Mesenchymal stem cell (in vitro differentiated cells and primary cell): ENCODE measurements at regions not wholly inside any gene's neighbourhood (a gene's known extent, or its start where the extent isn't known, plus 50 kb on each side); places are given as distances from the start of the nearest gene placed in this dataset.

ENCODE experiments used
- DNase-seq: peaks from one replicate; pipeline ENCODE4 v3.0.0-alpha.2; 2013
- H2AFZ ChIP-seq: one replicate; pipeline ENCODE4 v1.6.1; 2013; ENCODE audit warnings: low read depth, mild to moderate bottlenecking, control low read depth, inconsistent platforms, low read length, moderate library complexity
- H2AK5ac ChIP-seq: 2 replicates; pipeline ENCODE4 v1.6.1; 2013; ENCODE audit warnings: low read length, moderate library complexity, mild to moderate bottlenecking, inconsistent platforms; ENCODE audit not compliant: severe bottlenecking
- H2BK120ac ChIP-seq: one replicate; pipeline ENCODE4 v1.6.1; 2013; ENCODE audit warnings: low read depth, mild to moderate bottlenecking, inconsistent platforms, low read length, moderate library complexity
- H2BK12ac ChIP-seq, 2 experiments: one replicate each; pipeline ENCODE4 v1.6.1; 2013; ENCODE audit warnings: inconsistent platforms in 2 of 2, low read length in 2 of 2, mild to moderate bottlenecking in 2 of 2, moderate library complexity in 2 of 2, control low read depth in 1 of 2
- H2BK15ac ChIP-seq: one replicate; pipeline ENCODE4 v1.6.1; 2013; ENCODE audit warnings: mild to moderate bottlenecking, low read depth, inconsistent platforms; ENCODE audit not compliant: poor library complexity, severe bottlenecking
- H2BK5ac ChIP-seq: 2 replicates; pipeline ENCODE4 v1.6.1; 2013; ENCODE audit warnings: low read depth, mild to moderate bottlenecking, low read length, control low read depth, inconsistent platforms; ENCODE audit not compliant: poor library complexity, severe bottlenecking
- H3K14ac ChIP-seq, 2 experiments: one replicate each; pipeline ENCODE4 v1.6.1; 2013; ENCODE audit warnings: inconsistent platforms in 2 of 2, low read length in 2 of 2, control low read depth in 1 of 2, mild to moderate bottlenecking in 1 of 2, moderate library complexity in 1 of 2
- H3K18ac ChIP-seq, 2 experiments: one replicate each; pipeline ENCODE4 v1.6.1; 2013; ENCODE audit warnings: inconsistent platforms in 2 of 2, low read length in 2 of 2, control low read depth in 1 of 2, low read depth in 1 of 2, mild to moderate bottlenecking in 1 of 2
- H3K23ac ChIP-seq, 2 experiments: one replicate each; pipeline ENCODE4 v1.6.1; 2013; ENCODE audit warnings: inconsistent platforms in 2 of 2, low read length in 2 of 2, mild to moderate bottlenecking in 2 of 2, moderate library complexity in 2 of 2, control low read depth in 1 of 2
- H3K27ac ChIP-seq: 2 replicates; pipeline ENCODE4 v1.5.1; 2013; ENCODE audit warnings: mild to moderate bottlenecking, moderate library complexity, low read length, control low read depth, inconsistent platforms; ENCODE audit not compliant: poor library complexity, severe bottlenecking
- H3K27me3 ChIP-seq, 2 experiments: 2 replicates each; pipeline versions ENCODE4 v1.6.1 to v1.7.0; 2013; ENCODE audit warnings: low read length in 2 of 2, mild to moderate bottlenecking in 2 of 2, moderate library complexity in 2 of 2, control low read depth in 1 of 2, inconsistent platforms in 1 of 2; ENCODE audit not compliant: control insufficient read depth in 1 of 2, insufficient read depth in 1 of 2
- H3K36me3 ChIP-seq, 2 experiments: 2 replicates each; pipeline versions ENCODE4 v1.6.1 to v1.7.0; 2013; ENCODE audit warnings: low read length in 2 of 2, control low read depth in 1 of 2, inconsistent platforms in 1 of 2, low read depth in 1 of 2, mild to moderate bottlenecking in 1 of 2; ENCODE audit not compliant: insufficient read depth in 2 of 2, control insufficient read depth in 1 of 2
- H3K4ac ChIP-seq, 2 experiments: one replicate each; pipeline ENCODE4 v1.6.1; 2013; ENCODE audit warnings: inconsistent platforms in 2 of 2, low read length in 2 of 2, mild to moderate bottlenecking in 2 of 2, moderate library complexity in 2 of 2, control low read depth in 1 of 2, low read depth in 1 of 2
- H3K4me1 ChIP-seq: 2 replicates; pipeline ENCODE4 v1.6.1; 2013; ENCODE audit warnings: low read depth, low read length, control low read depth; ENCODE audit not compliant: control insufficient read depth, insufficient read depth
- H3K4me2 ChIP-seq: 2 replicates; pipeline ENCODE4 v1.6.1; 2013; ENCODE audit warnings: low read length, mild to moderate bottlenecking, inconsistent platforms; ENCODE audit not compliant: poor library complexity, severe bottlenecking
- H3K4me3 ChIP-seq, 2 experiments: 2 replicates each; pipeline versions ENCODE4 v1.5.1 to v1.7.0; 2013; ENCODE audit warnings: low read length in 2 of 2, mild to moderate bottlenecking in 2 of 2, control low read depth in 1 of 2, low read depth in 1 of 2; ENCODE audit not compliant: insufficient read depth in 1 of 2
- H3K79me1 ChIP-seq: replicated peaks from 2 replicates; pipeline ENCODE4 v1.6.1; 2013; ENCODE audit warnings: mild to moderate bottlenecking, control low read depth, low read length, inconsistent platforms; ENCODE audit not compliant: poor library complexity, severe bottlenecking
- H3K9ac ChIP-seq: 2 replicates; pipeline ENCODE4 v1.7.0; 2013; ENCODE audit warnings: mild to moderate bottlenecking, low read length, moderate library complexity
- H3K9me3 ChIP-seq: 2 replicates; pipeline ENCODE4 v1.7.0; 2013; ENCODE audit warnings: mild to moderate bottlenecking, low read length; ENCODE audit not compliant: control insufficient read depth
- H4K8ac ChIP-seq: one replicate; pipeline ENCODE4 v1.6.1; 2013; ENCODE audit warnings: inconsistent platforms, mild to moderate bottlenecking, low read length, moderate library complexity
- H4K91ac ChIP-seq: one replicate; pipeline ENCODE4 v1.6.1; 2013; ENCODE audit warnings: mild to moderate bottlenecking, low read length, inconsistent platforms
- WGBS: methylation state at CpG from one replicate; pipeline ENCODE4 v1.1.7; 2013; ENCODE audit warnings: mixed read lengths; 5-methylcytosine and 5-hydroxymethylcytosine counted together

DNA sequence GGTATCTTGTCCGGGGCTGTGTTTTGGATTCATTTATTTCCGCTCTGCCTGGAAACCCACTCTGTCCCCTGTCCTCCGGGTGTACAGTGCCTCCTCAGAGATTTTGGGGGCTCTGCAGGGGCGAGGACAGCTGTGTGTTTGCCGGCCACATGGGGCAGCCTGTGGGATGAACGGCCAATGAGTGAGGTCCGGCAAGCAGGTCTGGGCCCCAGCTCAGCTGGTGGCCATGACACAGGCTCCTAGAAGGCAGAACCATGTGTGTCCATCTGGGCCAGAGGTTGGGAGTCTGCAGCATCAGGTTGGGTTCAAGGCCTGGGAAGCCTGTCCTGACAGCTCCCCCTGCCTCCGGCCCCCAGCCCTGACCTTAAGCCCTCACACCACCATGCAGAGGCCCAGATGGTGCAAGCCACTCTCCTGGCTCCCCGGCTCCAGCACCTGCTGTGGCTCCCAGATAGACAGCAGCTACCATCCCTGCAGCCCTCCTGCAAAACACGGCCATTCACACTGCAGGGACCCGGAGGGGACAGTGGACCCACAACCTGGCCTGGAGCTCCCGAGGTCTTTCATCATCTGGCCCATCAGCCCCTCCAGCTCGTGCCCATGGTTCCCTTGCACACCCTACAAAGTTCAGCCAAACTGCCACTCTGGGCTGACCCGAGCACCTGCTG, 220.1 kb upstream of the C14orf180 start:
- no peak overlapping the region for H4K8ac ChIP-seq

DNA sequence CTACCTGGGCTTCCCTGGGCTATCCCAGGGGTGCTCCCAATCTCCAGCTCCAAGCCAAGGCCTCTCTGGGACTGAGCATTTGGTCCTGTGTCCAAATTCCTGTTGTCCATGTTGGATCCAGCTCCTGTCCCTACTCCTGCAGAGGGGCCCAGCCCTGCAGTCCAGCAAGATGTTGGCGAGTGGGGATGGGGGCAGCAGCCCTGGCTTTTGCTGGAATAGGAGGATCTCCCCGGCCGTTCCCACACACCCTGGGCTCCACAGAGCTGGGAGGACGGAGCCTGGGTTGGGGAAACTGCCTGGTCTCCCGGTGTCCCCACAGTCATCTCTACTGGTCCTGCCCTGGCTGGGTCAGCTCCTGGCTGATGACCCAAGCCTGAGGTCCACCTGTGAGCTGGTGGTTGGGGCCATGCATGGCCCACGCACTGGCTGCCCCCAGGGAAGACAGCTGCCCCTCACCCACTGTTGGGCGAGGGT, 219.6 kb upstream of the C14orf180 start:
- H3K4me1 ChIP-seq = no peaks in the 10 kb centered on the region
- no peak for DNase-seq
- no peaks in the 10 kb centered on the region for H3K36me3 ChIP-seq
- no peak overlapping the region for H3K4ac ChIP-seq
- no peak overlapping the region for H3K18ac ChIP-seq
- H3K9ac ChIP-seq = no peak overlapping the region
- H3K4me2 ChIP-seq = no peak overlapping the region
- H3K9me3 ChIP-seq = no peaks in the 10 kb centered on the region
- H3K27me3 ChIP-seq = peaks cover 0 to 5% of the 10 kb centered on the region in 2 experiments
- no peak overlapping the region for H2AK5ac ChIP-seq
- H2BK5ac ChIP-seq = no peak overlapping the region
- no peak overlapping the region for H2BK12ac ChIP-seq
- H4K91ac ChIP-seq = no peak overlapping the region
- H3K79me1 ChIP-seq = no peaks in the 10 kb centered on the region
- no peak overlapping the region for H3K27ac ChIP-seq
- H2BK120ac ChIP-seq = no peak overlapping the region
- H3K4me3 ChIP-seq = no peak overlapping the region
- H3K14ac ChIP-seq = no peak overlapping the region
- 72% methylated on average over 7 of the region's 7 CpGs for WGBS
- H3K23ac ChIP-seq = no peak overlapping the region
- H2BK15ac ChIP-seq = no peak overlapping the region
- no peak overlapping the region for H4K8ac ChIP-seq
- no peak overlapping the region for H2AFZ ChIP-seq

More for the DNA sequence above, 220.1 kb upstream of the C14orf180 start:
- H3K4me3 ChIP-seq = no peak overlapping the region
- H2AK5ac ChIP-seq = no peak overlapping the region
- no peaks in the 10 kb centered on the region for H3K79me1 ChIP-seq
- 75% methylated on average over 14 of the region's 14 CpGs for WGBS
- H3K4me2 ChIP-seq = no peak overlapping the region
- H2BK15ac ChIP-seq = no peak overlapping the region
- no peak overlapping the region for H3K9ac ChIP-seq
- H3K27me3 ChIP-seq = peaks cover 0 to 5% of the 10 kb centered on the region in 2 experiments
- no peak overlapping the region for H3K14ac ChIP-seq
- no peak overlapping the region for H4K91ac ChIP-seq
- no peak overlapping the region for H2BK120ac ChIP-seq
- H3K18ac ChIP-seq = no peak overlapping the region
- H2BK5ac ChIP-seq = no peak overlapping the region
- no peak overlapping the region for H3K27ac ChIP-seq
- no peaks in the 10 kb centered on the region for H3K36me3 ChIP-seq
- no peak for DNase-seq
- no peak overlapping the region for H2AFZ ChIP-seq
- no peak overlapping the region for H3K23ac ChIP-seq
- H2BK12ac ChIP-seq = no peak overlapping the region
- no peaks in the 10 kb centered on the region for H3K9me3 ChIP-seq
- no peaks in the 10 kb centered on the region for H3K4me1 ChIP-seq
- no peak overlapping the region for H3K4ac ChIP-seq

DNA sequence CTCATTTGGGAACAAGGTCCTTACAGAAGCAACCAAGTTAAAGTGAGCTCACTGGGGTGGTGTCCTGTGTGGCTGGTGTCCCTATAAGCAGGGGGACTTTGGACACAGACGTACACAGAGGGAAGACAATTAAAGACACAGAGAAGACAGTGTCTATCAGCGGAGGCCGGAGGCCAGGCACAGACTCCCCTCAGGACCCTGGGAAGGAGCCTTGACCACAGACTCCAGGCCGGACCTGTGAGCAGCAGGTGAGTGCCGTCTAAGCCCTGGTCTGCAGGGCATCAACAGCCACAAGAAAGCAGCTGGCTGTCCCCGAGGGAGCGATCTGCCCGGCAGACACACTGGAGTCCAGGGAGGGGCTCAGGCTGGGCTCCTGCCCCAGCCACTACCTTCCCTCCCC, 219.1 kb upstream of the C14orf180 start:
- H2AK5ac ChIP-seq = no peak overlapping the region
- H3K27me3 ChIP-seq = peaks cover 0 to 5% of the 10 kb centered on the region in 2 experiments
- H3K9me3 ChIP-seq = no peaks in the 10 kb centered on the region
- WGBS = 81% methylated on average over 7 of the region's 8 CpGs
- H3K4me2 ChIP-seq = no peak overlapping the region
- no peaks in the 10 kb centered on the region for H3K4me1 ChIP-seq
- no peak overlapping the region for H2BK120ac ChIP-seq
- H3K9ac ChIP-seq = no peak overlapping the region
- no peak overlapping the region for H3K4me3 ChIP-seq
- no peak overlapping the region for H2AFZ ChIP-seq
- H3K4ac ChIP-seq = no peak overlapping the region
- H2BK15ac ChIP-seq = no peak overlapping the region
- no peaks in the 10 kb centered on the region for H3K36me3 ChIP-seq
- no peak overlapping the region for H2BK12ac ChIP-seq
- H3K18ac ChIP-seq = no peak overlapping the region
- no peak for DNase-seq
- H3K23ac ChIP-seq = no peak overlapping the region
- H3K27ac ChIP-seq = no peak overlapping the region
- no peaks in the 10 kb centered on the region for H3K79me1 ChIP-seq
- H4K8ac ChIP-seq = no peak overlapping the region
- H3K14ac ChIP-seq = no peak overlapping the region
- H2BK5ac ChIP-seq = no peak overlapping the region
- H4K91ac ChIP-seq = no peak overlapping the region

DNA sequence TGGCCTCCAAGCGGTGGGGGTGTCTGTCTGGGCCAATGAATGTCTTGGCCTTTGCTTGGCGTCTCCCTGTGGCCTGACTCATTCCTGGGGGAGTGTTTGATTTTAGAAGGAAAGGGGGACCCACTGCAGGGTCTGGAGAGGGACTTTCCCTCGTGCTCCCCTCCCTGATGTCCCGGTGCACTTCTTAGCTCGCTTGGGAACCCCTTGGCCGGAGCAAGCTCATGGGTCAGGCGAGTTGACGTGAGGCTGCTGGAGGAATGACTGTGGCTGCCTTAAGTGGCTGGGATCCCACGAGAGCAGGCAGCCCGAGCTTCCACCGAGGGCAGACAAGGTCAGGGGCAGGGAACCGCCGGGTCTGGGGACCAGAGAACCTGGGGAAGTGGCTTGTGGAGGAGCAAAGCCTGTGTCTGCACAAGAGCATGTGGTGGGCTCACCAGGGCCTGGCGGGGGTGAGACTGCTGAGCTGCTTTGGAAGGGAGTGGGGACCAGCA, 218.4 kb upstream of the C14orf180 start:
- Histone ChIP-seq H3K27me3 (peaks cover 0 to 5% of the 10 kb centered on the region in 2 experiments), H3K23ac (no peak overlapping the region), H3K4me1 (no peaks in the 10 kb centered on the region), H3K9me3 (no peaks in the 10 kb centered on the region), H3K9ac (no peak overlapping the region), H3K4me2 (no peak overlapping the region), H2AK5ac (no peak overlapping the region), H4K91ac (no peak overlapping the region), H3K14ac (no peak overlapping the region), H2BK12ac (no peak overlapping the region), H3K27ac (no peak overlapping the region), H2BK15ac (no peak overlapping the region), H4K8ac (no peak overlapping the region), H2BK120ac (no peak overlapping the region), H3K18ac (no peak overlapping the region), H3K4ac (no peak overlapping the region), H2BK5ac (no peak overlapping the region), H2AFZ (no peak overlapping the region), H3K79me1 (no peaks in the 10 kb centered on the region), H3K4me3 (no peak overlapping the region), H3K36me3 (no peaks in the 10 kb centered on the region)
- 63% methylated on average over 14 of the region's 14 CpGs for WGBS
- DNase-seq = no peak
